Epithelial cell of esophagus (primary cell): ENCODE measurements at regions not wholly inside any gene's neighbourhood (a gene's known extent, or its start where the extent isn't known, plus 50 kb on each side); places are given as distances from the start of the nearest gene placed in this dataset.
"Not testable (repeated sequence)": the region's sequence is repeated elsewhere in the genome, so short reads cannot be mapped to it uniquely, and the experiment has no call there.

Experiments used
- DNase-seq: peaks from one replicate; pipeline ENCODE4 v3.0.0; 2010; ENCODE audit warnings: low read depth
- H3K4me3 ChIP-seq: 2 replicates; pipeline ENCODE4 v1.5.1; 2011; ENCODE audit warnings: mild to moderate bottlenecking, low read length, control low read depth
- CTCF ChIP-seq: IDR thresholded peaks from 2 replicates; pipeline ENCODE4 v1.5.1; 2011; ENCODE audit warnings: low read depth, mild to moderate bottlenecking, low read length, control low read depth, inconsistent platforms; ENCODE audit not compliant: insufficient read depth; ENCODE audit errors: missing control alignments

GRCh38 chr11:93032580-93032979 lies 63.1 kb downstream of the MTNR1B start:
- no peak overlapping the region for H3K4me3 ChIP-seq
- peak; percentile 72 for DNase-seq

GRCh38 chr11:93033093-93033492 lies 63.6 kb downstream of the MTNR1B start:
- no peak for TF ChIP-seq CTCF
- DNase-seq: no peak
- no peak overlapping the region for H3K4me3 ChIP-seq

More at GRCh38 chr11:93032580-93032979, 63.1 kb downstream of the MTNR1B start:
- TF ChIP-seq CTCF: no peak

GRCh38 chr11:93034031-93034722 lies 64.7 kb downstream of the MTNR1B start:
- no peak for TF ChIP-seq CTCF
- no peak overlapping the region for H3K4me3 ChIP-seq
- no peak for DNase-seq

- DNase-seq: no peak
- no peak overlapping the region for H3K4me3 ChIP-seq
- TF ChIP-seq CTCF: no peak
These were observed 65.2 kb downstream of the MTNR1B start for GRCh38 chr11:93034723-93035039.

GRCh38 chr11:93038521-93038920 lies 69.1 kb downstream of the MTNR1B start:
- no peak overlapping the region for H3K4me3 ChIP-seq
- no peak for DNase-seq
- TF ChIP-seq CTCF: no peak

- no peak overlapping the region for H3K4me3 ChIP-seq
- peak; percentile 24 for DNase-seq
- TF ChIP-seq CTCF: no peak
These were observed 70.2 kb downstream of the MTNR1B start for GRCh38 chr11:93039531-93040240.

- TF ChIP-seq CTCF: no peak
- no peak overlapping the region for H3K4me3 ChIP-seq
- DNase-seq: no peak
These were observed 72.2 kb downstream of the MTNR1B start for GRCh38 chr11:93041682-93042081.

- not testable (repeated sequence) for H3K4me3 ChIP-seq, DNase-seq
These were observed 73.7 kb downstream of the MTNR1B start for GRCh38 chr11:93043186-93043585.
